Vagina (tissue), 2 donors: ENCODE measurements at regions not wholly inside any gene's neighbourhood (a gene's known extent, or its start where the extent isn't known, plus 50 kb on each side); places are given as distances from the start of the nearest gene placed in this dataset.

Experiments used
- DNase-seq, 2 donors: peaks; one replicate each; pipeline ENCODE4 v3.0.0-alpha.2; 2017; ENCODE audit errors: extremely low spot score in 2 of 2
- H3K27ac ChIP-seq: fragments of 200-600 bp; sonication (generic); one replicate; pipeline ENCODE4 v1.5.1; 2019
- H3K27me3 ChIP-seq: fragments of 200-600 bp; sonication (generic); one replicate; pipeline ENCODE4 v1.5.1; 2019
- H3K36me3 ChIP-seq, 2 donors: fragments of 200-600 bp; sonication (generic); one replicate each; pipeline ENCODE4 v1.5.1; 2017 to 2019
- H3K4me1 ChIP-seq: fragments of 200-600 bp; sonication (generic); one replicate; pipeline ENCODE4 v1.5.1; 2019
- H3K4me3 ChIP-seq, 2 donors: fragments of 200-600 bp; sonication (generic); 1 replicate in 1 of 2; 2 replicates in 1 of 2; pipeline ENCODE4 v1.5.1; 2016 to 2019
- H3K9me3 ChIP-seq: fragments of 200-600 bp; sonication (generic); one replicate; pipeline ENCODE4 v1.5.1; 2019
- CTCF ChIP-seq, 3 experiments: fragments of 450-650 bp in 2 of 3; fragments of 200-600 bp in 1 of 3; sonication (generic) in 1 of 3; IDR thresholded peaks; one replicate each; pipeline ENCODE4 v1.5.1; 2017 to 2019; ENCODE audit warnings: antibody characterized with exemption in 3 of 3, mild to moderate bottlenecking in 2 of 3, moderate library complexity in 2 of 3
- POLR2A ChIP-seq, 2 donors: fragments of 450-650 bp; IDR thresholded peaks; one replicate each; pipeline ENCODE4 v1.6.1; 2017; ENCODE audit warnings: antibody characterized with exemption in 2 of 2, mild to moderate bottlenecking in 2 of 2, moderate library complexity in 2 of 2
- POLR2AphosphoS5 ChIP-seq, 2 donors: sonication (generic); formaldehyde crosslinking; IDR thresholded peaks; one replicate each; pipeline ENCODE4 v1.9.0; 2017; ENCODE audit warnings: antibody characterized with exemption in 2 of 2, mild to moderate bottlenecking in 2 of 2, low read depth in 1 of 2; ENCODE audit not compliant: insufficient read depth in 1 of 2
- intact Hi-C: fragments of 100-400 bp; cut with DNase I; formaldehyde crosslinking; loops from one replicate; pipeline ENCODE4 v1.15.1; 2023

- DNase-seq = no peak
- Histone ChIP-seq H3K36me3 (no peaks in the 10 kb centered on the region), H3K4me1 (peaks cover 16% of the 10 kb centered on the region), H3K4me3 (no peak overlapping the region), H3K9me3 (no peaks in the 10 kb centered on the region), H3K27ac (no peak overlapping the region), H3K27me3 (no peaks in the 10 kb centered on the region)
- intact Hi-C loops = loop anchor here (5.0 kb wide), 1 partner anchor 240 kb away; no protein-coding TSS in a partner anchor
- TF ChIP-seq CTCF (IDR thresholded peaks at IDR 0.05) (peak; percentile 38 to 87 (median 51)), POLR2A (IDR thresholded peaks at IDR 0.05) (no peak), POLR2AphosphoS5 (IDR thresholded peaks at IDR 0.05; ENCODE audit: insufficient read depth in 1 of 2, low read depth in 1 of 2) (no peak)
Observed at GRCh38 chr16:11407047-11407982, 62.1 kb downstream of the RMI2 start.

- TF ChIP-seq CTCF (IDR thresholded peaks at IDR 0.05) = no peak
- intact Hi-C loops = loop anchor here (5.0 kb wide), 1 partner anchor 239 kb away; no protein-coding TSS in a partner anchor
- H3K27me3 ChIP-seq = no peaks in the 10 kb centered on the region
- no peak overlapping the region for H3K4me3 ChIP-seq
- H3K27ac ChIP-seq = no peak overlapping the region
- no peaks in the 10 kb centered on the region for H3K9me3 ChIP-seq
- no peak for DNase-seq
- peaks cover 9% of the 10 kb centered on the region for H3K4me1 ChIP-seq
- H3K36me3 ChIP-seq = no peaks in the 10 kb centered on the region
Observed at GRCh38 chr16:11408216-11408615, 63.0 kb downstream of the RMI2 start.

GRCh38 chr16:11409398-11409797, 64.1 kb downstream of the RMI2 start:
- Histone ChIP-seq H3K27ac (no peak overlapping the region), H3K4me1 (peaks cover 9% of the 10 kb centered on the region), H3K4me3 (no peak overlapping the region), H3K36me3 (no peaks in the 10 kb centered on the region), H3K27me3 (no peaks in the 10 kb centered on the region), H3K9me3 (no peaks in the 10 kb centered on the region)
- no peak for TF ChIP-seq CTCF (IDR thresholded peaks at IDR 0.05)
- TF ChIP-seq POLR2A (IDR thresholded peaks at IDR 0.05) = no peak
- TF ChIP-seq POLR2AphosphoS5 (IDR thresholded peaks at IDR 0.05; ENCODE audit: insufficient read depth in 1 of 2, low read depth in 1 of 2) = no peak
- intact Hi-C loops = loop anchor here (5.0 kb wide), 1 partner anchor 238 kb away; no protein-coding TSS in a partner anchor
- no peak for DNase-seq

GRCh38 chr16:11410376-11411058, 65.3 kb downstream of the RMI2 start:
- H3K4me3 ChIP-seq = no peak overlapping the region
- intact Hi-C loops = loop anchor here (5.0 kb wide), 1 partner anchor 402 kb away; no protein-coding TSS in a partner anchor
- no peaks in the 10 kb centered on the region for H3K9me3 ChIP-seq
- TF ChIP-seq POLR2AphosphoS5 (IDR thresholded peaks at IDR 0.05; ENCODE audit: insufficient read depth in 1 of 2, low read depth in 1 of 2) (peak in 1 of 2 donors; percentile 17), POLR2A (IDR thresholded peaks at IDR 0.05) (no peak), CTCF (IDR thresholded peaks at IDR 0.05) (no peak)
- H3K36me3 ChIP-seq = no peaks in the 10 kb centered on the region
- no peak overlapping the region for H3K27ac ChIP-seq
- DNase-seq = no peak
- H3K4me1 ChIP-seq = peaks cover 9% of the 10 kb centered on the region
- no peaks in the 10 kb centered on the region for H3K27me3 ChIP-seq
